Hepatocyte (in vitro differentiated cells): ENCODE measurements at regions not wholly inside any gene's neighbourhood (a gene's known extent, or its start where the extent isn't known, plus 50 kb on each side); places are given as distances from the start of the nearest gene placed in this dataset.
"Not testable (repeated sequence)": the region's sequence is repeated elsewhere in the genome, so short reads cannot be mapped to it uniquely, and the experiment has no call there.

ENCODE experiments used
- DNase-seq: peaks from one replicate; pipeline ENCODE4 v3.0.0-alpha.2; 2016; ENCODE audit warnings: low spot score
- H2AFZ ChIP-seq: fragments of 200-600 bp; sonication (generic); 2 replicates; pipeline ENCODE4 v1.6.0; 2016; ENCODE audit warnings: antibody characterized with exemption, mild to moderate bottlenecking
- H3K27ac ChIP-seq: fragments of 200-600 bp; sonication (generic); 2 replicates; pipeline ENCODE4 v1.5.1; 2016; ENCODE audit warnings: mild to moderate bottlenecking
- H3K27me3 ChIP-seq: fragments of 200-600 bp; sonication (generic); 2 replicates; pipeline ENCODE4 v1.6.1; 2016
- H3K36me3 ChIP-seq: fragments of 200-600 bp; sonication (generic); replicated peaks from 2 replicates; pipeline ENCODE4 v1.5.1; 2016; ENCODE audit warnings: low read depth; ENCODE audit not compliant: insufficient read depth
- H3K4me1 ChIP-seq: fragments of 200-600 bp; sonication (generic); 2 replicates; pipeline ENCODE4 v1.5.1; 2016; ENCODE audit warnings: mild to moderate bottlenecking, moderate library complexity; ENCODE audit not compliant: insufficient read depth
- H3K4me2 ChIP-seq: fragments of 200-600 bp; sonication (generic); 2 replicates; pipeline ENCODE4 v1.6.0; 2016
- H3K4me3 ChIP-seq: fragments of 200-600 bp; sonication (generic); 2 replicates; pipeline ENCODE4 v1.5.1; 2016; ENCODE audit warnings: mild to moderate bottlenecking
- H3K79me2 ChIP-seq: fragments of 200-600 bp; sonication (generic); 2 replicates; pipeline ENCODE4 v1.6.0; 2017; ENCODE audit warnings: mild to moderate bottlenecking
- H3K9me2 ChIP-seq: fragments of 200-600 bp; sonication (generic); replicated peaks from 2 replicates; pipeline ENCODE4 v1.6.0; 2017; ENCODE audit warnings: mild to moderate bottlenecking; ENCODE audit not compliant: insufficient read depth
- H3K9me3 ChIP-seq: fragments of 200-600 bp; sonication (generic); 2 replicates; pipeline ENCODE4 v1.5.1; 2016; ENCODE audit warnings: low read depth, mild to moderate bottlenecking
- H4K20me1 ChIP-seq: fragments of 200-600 bp; sonication (generic); 2 replicates; pipeline ENCODE4 v1.6.0; 2016; ENCODE audit warnings: mild to moderate bottlenecking; ENCODE audit not compliant: insufficient read depth, poor library complexity, severe bottlenecking
- CTCF ChIP-seq: fragments of 200-600 bp; sonication (generic); IDR thresholded peaks from 2 replicates; pipeline ENCODE4 v1.5.1; 2016; ENCODE audit warnings: antibody characterized with exemption, mild to moderate bottlenecking; ENCODE audit not compliant: poor library complexity
- EZH2 ChIP-seq: fragments of 200-600 bp; sonication (generic); IDR thresholded peaks from 2 replicates; pipeline ENCODE4 v1.6.1; 2016; ENCODE audit warnings: antibody characterized with exemption, mild to moderate bottlenecking, borderline replicate concordance
- EZH2phosphoT487 ChIP-seq: fragments of 200-600 bp; sonication (generic); IDR thresholded peaks from one replicate; pipeline ENCODE4 v1.6.1; 2018; ENCODE audit warnings: antibody characterized with exemption, mild to moderate bottlenecking, low read depth, moderate library complexity; ENCODE audit not compliant: unreplicated experiment, severe bottlenecking
- WGBS: methylation state at CpG from one replicate; pipeline ENCODE4 v1.1.6; 2016; ENCODE audit warnings: low lambda C conversion rate; ENCODE audit errors: missing lambda C conversion rate; 5-methylcytosine and 5-hydroxymethylcytosine counted together

DNA sequence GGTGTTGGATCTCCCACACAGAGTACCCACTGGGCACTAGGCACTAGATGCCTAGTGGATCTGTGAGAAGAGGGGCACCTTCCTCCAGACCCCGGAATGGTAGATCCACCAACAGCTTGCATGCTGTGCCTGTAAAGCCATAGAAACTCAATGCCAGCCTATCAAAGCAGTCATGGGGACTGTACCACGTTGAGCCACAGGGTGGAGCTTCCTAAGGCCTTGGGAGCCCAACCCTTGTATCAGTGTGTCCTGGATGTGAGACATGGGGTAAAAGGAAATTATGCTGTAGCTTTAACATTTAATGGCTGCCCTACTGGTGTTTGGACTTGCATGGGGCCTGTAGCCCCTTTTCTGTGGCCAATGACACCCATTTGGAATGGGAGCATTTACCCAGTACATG, 1024.9 kb downstream of the TMEM121 start:
- no peaks in the 10 kb centered on the region for H3K79me2 ChIP-seq
- no peaks in the 10 kb centered on the region for H4K20me1 ChIP-seq
- no peak overlapping the region for H2AFZ ChIP-seq
- TF ChIP-seq EZH2phosphoT487 (no peak), CTCF (no peak), EZH2 (no peak)
- no peak overlapping the region for H3K4me2 ChIP-seq
- WGBS = 42% methylated on average over 2 of the region's 2 CpGs
- no peaks in the 10 kb centered on the region for H3K27me3 ChIP-seq
- no peak overlapping the region for H3K4me3 ChIP-seq
- no peaks in the 10 kb centered on the region for H3K9me3 ChIP-seq
- H3K27ac ChIP-seq = no peak overlapping the region
- no peaks in the 10 kb centered on the region for H3K9me2 ChIP-seq
- H3K36me3 ChIP-seq = no peaks in the 10 kb centered on the region
- H3K4me1 ChIP-seq = no peaks in the 10 kb centered on the region
- no peak for DNase-seq

DNA sequence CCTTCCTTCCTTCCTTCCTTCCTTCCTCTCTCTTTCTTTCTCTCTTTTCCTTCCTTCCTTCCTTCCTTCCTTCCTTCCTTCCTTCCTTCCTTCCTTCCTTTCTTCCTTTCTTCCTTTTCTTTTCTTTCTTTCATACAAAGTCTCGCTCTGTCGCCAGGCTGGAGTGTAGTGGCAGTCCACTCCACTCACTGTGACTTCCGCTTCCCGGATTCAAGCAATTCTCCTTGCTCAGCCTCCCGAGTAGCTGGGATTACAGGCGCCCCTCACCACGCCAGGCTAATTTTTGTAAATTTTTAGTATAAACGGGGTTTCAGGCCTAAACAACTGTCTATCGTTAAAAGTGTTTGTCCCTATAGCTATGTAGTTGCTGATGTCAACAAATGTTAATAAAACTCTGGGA, 1029.8 kb downstream of the TMEM121 start:
- H3K4me3 ChIP-seq, H2AFZ ChIP-seq, H3K9me3 ChIP-seq, H4K20me1 ChIP-seq, H3K27me3 ChIP-seq, H3K79me2 ChIP-seq, DNase-seq, H3K27ac ChIP-seq, H3K4me2 ChIP-seq, H3K36me3 ChIP-seq, H3K4me1 ChIP-seq, H3K9me2 ChIP-seq: not testable (repeated sequence)
- 80% methylated on average over 9 of the region's 9 CpGs for WGBS

DNA sequence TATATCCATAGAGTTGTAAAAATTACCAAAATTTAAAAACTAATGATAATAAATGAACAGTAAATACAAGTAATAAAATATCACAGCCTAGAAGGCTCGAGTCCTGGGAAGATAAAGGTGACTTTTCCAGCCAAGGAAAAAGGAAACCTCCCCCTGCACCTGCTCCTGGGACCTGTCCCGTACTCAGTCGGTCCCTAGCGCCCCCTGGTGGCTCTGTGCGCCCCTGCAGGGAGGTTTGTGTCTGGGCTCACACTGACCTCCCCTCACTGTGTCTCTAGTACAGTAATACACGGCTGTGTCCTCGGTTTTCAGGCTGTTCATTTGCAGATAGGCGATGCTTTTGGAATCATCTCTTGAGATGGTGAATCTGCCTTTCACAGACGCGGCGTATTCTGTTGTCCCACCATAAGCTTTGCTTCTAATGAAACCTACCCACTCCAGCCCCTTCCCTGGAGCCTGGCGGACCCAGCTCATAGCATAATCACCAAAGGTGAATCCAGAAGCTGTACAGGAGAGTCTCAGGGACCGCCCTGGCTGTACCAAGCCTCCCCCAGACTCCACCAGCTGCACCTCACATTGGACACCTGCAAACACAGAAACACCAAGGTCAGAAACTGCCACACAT, 1030.4 kb downstream of the TMEM121 start:
- no peaks in the 10 kb centered on the region for H4K20me1 ChIP-seq
- no peaks in the 10 kb centered on the region for H3K27me3 ChIP-seq
- H3K9me2 ChIP-seq = no peaks in the 10 kb centered on the region
- H3K9me3 ChIP-seq = no peaks in the 10 kb centered on the region
- no peak overlapping the region for H3K4me2 ChIP-seq
- H3K4me3 ChIP-seq = no peak overlapping the region
- no peak for DNase-seq
- no peaks in the 10 kb centered on the region for H3K4me1 ChIP-seq
- H3K27ac ChIP-seq = no peak overlapping the region
- H2AFZ ChIP-seq = no peak overlapping the region
- TF ChIP-seq CTCF = no peak
- TF ChIP-seq EZH2 = no peak
- no peak for TF ChIP-seq EZH2phosphoT487
- 51% methylated on average over 13 of the region's 13 CpGs for WGBS
- no peaks in the 10 kb centered on the region for H3K36me3 ChIP-seq
- no peaks in the 10 kb centered on the region for H3K79me2 ChIP-seq

GRCh38 chr14:106562451-106562850, 1036.1 kb downstream of the TMEM121 start:
- no peaks in the 10 kb centered on the region for H3K36me3 ChIP-seq
- no peak for TF ChIP-seq EZH2phosphoT487
- no peak for TF ChIP-seq EZH2
- TF ChIP-seq CTCF = no peak
- H4K20me1 ChIP-seq = no peaks in the 10 kb centered on the region
- no peak overlapping the region for H3K4me3 ChIP-seq
- no peak overlapping the region for H3K27ac ChIP-seq
- H3K79me2 ChIP-seq = no peaks in the 10 kb centered on the region
- no peak overlapping the region for H2AFZ ChIP-seq
- no peak overlapping the region for H3K4me2 ChIP-seq
- WGBS = 41% methylated on average over 6 of the region's 6 CpGs
- no peaks in the 10 kb centered on the region for H3K9me2 ChIP-seq
- no peaks in the 10 kb centered on the region for H3K4me1 ChIP-seq
- DNase-seq = no peak
- H3K27me3 ChIP-seq = no peaks in the 10 kb centered on the region
- peaks cover 3% of the 10 kb centered on the region for H3K9me3 ChIP-seq
